HL-60 (cell line): ENCODE measurements at regions not wholly inside any gene's neighbourhood (a gene's known extent, or its start where the extent isn't known, plus 50 kb on each side); places are given as distances from the start of the nearest gene placed in this dataset.
A peak's percentile ranks its signal among the peaks of the same experiment; 100 is the strongest.

Experiments used
- DNase-seq, 2 experiments: peaks; one replicate each; pipeline ENCODE4 v3.0.0-alpha.2; 2010 to 2020; ENCODE audit warnings: low read depth in 1 of 2, low spot score in 1 of 2
- H3K27ac ChIP-seq: fragments of 250-450 bp; sonication (Bioruptor Pico); replicated peaks from 2 replicates; pipeline ENCODE4 v1.5.1; 2020; ENCODE audit warnings: mild to moderate bottlenecking, moderate library complexity
- H3K27me3 ChIP-seq: fragments of 250-450 bp; sonication (Bioruptor Pico); 2 replicates; pipeline ENCODE4 v1.5.1; 2021; ENCODE audit warnings: mild to moderate bottlenecking, moderate library complexity; ENCODE audit not compliant: insufficient read depth, poor library complexity, severe bottlenecking
- H3K4me3 ChIP-seq: replicated peaks from 2 replicates; pipeline ENCODE4 v1.5.1; 2011; ENCODE audit warnings: mild to moderate bottlenecking, control low read depth, low read length; ENCODE audit not compliant: insufficient read depth
- GABPA ChIP-seq: IDR thresholded peaks from 2 replicates; pipeline ENCODE4 v1.6.1; 2012; ENCODE audit warnings: low read depth
- POLR2AphosphoS5 ChIP-seq: IDR thresholded peaks from 2 replicates; pipeline ENCODE4 v1.6.1; 2012; ENCODE audit warnings: low read depth
- SPI1 ChIP-seq: IDR thresholded peaks from 2 replicates; pipeline ENCODE4 v1.6.1; 2012; ENCODE audit warnings: low read depth, mild to moderate bottlenecking, borderline replicate concordance
- TF ChIP-seq, protein P1 (sequence below): IDR thresholded peaks from one replicate; pipeline ENCODE4 v1.5.1; 2011; ENCODE audit warnings: low read length, control low read depth, inconsistent platforms; ENCODE audit not compliant: insufficient read depth
- TF ChIP-seq, protein P2 (sequence below): IDR thresholded peaks from 2 replicates; pipeline ENCODE4 v1.6.1; 2012; ENCODE audit warnings: low read depth; ENCODE audit not compliant: insufficient replicate concordance

DNA sequence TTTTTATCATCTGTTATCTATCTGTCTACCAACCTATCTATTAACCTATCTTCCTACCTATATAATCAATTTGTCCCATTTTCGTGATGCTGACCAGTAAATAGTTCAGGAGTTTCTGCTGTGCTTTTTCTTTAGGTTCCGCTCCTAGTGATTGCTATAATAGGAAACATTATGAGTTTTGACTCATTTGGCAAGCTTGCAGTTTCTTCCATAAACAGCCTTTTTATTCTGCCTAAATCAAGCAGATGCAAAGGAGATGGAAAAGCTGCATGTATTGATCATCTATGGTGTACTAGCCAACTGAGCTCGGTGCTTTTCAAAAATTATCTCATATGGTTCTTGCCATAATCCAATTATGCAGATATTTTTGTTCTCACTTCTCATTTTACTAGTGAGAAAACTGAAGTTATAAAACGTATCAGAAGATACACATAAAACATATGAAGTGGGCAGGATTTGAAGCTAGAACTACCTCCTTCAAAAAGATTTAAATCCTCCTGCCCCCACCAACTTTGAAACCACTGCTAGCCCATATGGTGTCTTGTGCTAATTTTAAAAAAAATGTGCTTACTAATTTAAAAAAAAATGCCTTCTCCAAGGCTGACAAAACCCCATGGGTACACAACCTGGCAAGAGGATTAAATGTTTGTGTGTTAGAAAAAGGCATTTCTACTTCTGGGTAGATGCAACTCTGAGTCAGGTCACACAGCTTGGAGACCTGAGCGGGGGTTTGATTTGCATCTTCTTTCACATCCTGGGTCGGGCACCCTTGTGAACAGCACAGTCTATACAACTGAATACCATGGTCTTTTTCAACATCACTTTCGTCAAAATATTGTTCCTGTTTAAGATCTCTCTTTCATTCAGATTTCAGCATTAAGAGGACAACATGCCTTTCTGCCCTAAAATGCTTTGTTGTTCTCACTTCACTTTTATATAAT, 267.0 kb downstream of the CHL1 start:
- no peak overlapping the region for H3K4me3 ChIP-seq
- no peak for DNase-seq
- no peak overlapping the region for H3K27ac ChIP-seq
- TF ChIP-seq, protein P1, sequence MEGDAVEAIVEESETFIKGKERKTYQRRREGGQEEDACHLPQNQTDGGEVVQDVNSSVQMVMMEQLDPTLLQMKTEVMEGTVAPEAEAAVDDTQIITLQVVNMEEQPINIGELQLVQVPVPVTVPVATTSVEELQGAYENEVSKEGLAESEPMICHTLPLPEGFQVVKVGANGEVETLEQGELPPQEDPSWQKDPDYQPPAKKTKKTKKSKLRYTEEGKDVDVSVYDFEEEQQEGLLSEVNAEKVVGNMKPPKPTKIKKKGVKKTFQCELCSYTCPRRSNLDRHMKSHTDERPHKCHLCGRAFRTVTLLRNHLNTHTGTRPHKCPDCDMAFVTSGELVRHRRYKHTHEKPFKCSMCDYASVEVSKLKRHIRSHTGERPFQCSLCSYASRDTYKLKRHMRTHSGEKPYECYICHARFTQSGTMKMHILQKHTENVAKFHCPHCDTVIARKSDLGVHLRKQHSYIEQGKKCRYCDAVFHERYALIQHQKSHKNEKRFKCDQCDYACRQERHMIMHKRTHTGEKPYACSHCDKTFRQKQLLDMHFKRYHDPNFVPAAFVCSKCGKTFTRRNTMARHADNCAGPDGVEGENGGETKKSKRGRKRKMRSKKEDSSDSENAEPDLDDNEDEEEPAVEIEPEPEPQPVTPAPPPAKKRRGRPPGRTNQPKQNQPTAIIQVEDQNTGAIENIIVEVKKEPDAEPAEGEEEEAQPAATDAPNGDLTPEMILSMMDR = no peak
- TF ChIP-seq, protein P2, sequence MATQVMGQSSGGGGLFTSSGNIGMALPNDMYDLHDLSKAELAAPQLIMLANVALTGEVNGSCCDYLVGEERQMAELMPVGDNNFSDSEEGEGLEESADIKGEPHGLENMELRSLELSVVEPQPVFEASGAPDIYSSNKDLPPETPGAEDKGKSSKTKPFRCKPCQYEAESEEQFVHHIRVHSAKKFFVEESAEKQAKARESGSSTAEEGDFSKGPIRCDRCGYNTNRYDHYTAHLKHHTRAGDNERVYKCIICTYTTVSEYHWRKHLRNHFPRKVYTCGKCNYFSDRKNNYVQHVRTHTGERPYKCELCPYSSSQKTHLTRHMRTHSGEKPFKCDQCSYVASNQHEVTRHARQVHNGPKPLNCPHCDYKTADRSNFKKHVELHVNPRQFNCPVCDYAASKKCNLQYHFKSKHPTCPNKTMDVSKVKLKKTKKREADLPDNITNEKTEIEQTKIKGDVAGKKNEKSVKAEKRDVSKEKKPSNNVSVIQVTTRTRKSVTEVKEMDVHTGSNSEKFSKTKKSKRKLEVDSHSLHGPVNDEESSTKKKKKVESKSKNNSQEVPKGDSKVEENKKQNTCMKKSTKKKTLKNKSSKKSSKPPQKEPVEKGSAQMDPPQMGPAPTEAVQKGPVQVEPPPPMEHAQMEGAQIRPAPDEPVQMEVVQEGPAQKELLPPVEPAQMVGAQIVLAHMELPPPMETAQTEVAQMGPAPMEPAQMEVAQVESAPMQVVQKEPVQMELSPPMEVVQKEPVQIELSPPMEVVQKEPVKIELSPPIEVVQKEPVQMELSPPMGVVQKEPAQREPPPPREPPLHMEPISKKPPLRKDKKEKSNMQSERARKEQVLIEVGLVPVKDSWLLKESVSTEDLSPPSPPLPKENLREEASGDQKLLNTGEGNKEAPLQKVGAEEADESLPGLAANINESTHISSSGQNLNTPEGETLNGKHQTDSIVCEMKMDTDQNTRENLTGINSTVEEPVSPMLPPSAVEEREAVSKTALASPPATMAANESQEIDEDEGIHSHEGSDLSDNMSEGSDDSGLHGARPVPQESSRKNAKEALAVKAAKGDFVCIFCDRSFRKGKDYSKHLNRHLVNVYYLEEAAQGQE = no peak
- no peak for TF ChIP-seq GABPA
- TF ChIP-seq POLR2AphosphoS5 = no peak
- no peak for TF ChIP-seq SPI1
- H3K27me3 ChIP-seq = no peaks in the 10 kb centered on the region

DNA sequence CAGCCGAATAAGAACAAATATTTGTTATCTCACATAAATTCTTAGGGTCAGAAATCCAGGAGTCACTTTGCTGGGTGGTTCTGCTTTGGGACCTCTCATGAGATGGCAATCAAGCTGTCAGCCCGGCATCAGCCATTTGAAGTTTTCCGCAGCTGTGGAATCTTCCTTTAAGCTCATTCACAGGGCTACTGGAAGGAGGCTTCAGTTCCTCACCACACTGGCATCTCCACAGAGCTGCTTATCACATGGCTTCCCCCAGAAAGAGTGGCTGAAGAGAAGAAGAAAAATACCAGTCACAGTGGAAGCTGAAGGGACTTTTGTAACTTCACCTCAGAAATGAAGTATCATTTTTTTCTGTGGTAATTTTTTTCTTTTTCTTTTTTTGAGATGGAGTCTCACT, 267.7 kb downstream of the CHL1 start:
- Histone ChIP-seq H3K27me3 (no peaks in the 10 kb centered on the region), H3K27ac (no peak overlapping the region), H3K4me3 (no peak overlapping the region)
- TF ChIP-seq SPI1 (no peak), GABPA (no peak), POLR2AphosphoS5 (no peak)
- TF ChIP-seq, protein P2 = no peak
- TF ChIP-seq, protein P1 = no peak
- no peak for DNase-seq

DNA sequence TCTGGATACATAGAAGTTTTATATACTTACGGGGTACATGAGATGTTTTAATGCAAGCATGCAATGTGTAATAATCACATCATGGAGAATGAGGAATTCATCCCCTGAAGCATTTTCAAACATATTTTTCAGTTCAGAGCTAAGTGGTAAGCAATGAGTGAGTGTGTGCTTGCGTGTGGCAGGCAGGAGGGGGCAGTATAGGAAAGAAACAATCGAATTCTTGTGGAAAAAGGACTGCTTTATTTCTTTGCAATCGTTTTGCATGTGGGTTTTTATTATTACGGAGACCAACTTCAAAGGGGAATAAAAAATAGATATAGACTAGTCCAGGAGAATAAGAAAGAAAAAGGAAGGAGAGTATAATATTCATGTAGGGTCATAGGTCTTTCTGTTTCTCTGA, 271.6 kb downstream of the CHL1 start:
- TF ChIP-seq, protein P2 = no peak
- TF ChIP-seq, protein P1 = peak; percentile 19
- no peaks in the 10 kb centered on the region for H3K27me3 ChIP-seq
- no peak for DNase-seq
- H3K27ac ChIP-seq = no peak overlapping the region
- H3K4me3 ChIP-seq = no peak overlapping the region
